Skin of body (tissue), 2 donors: ENCODE measurements at regions not wholly inside any gene's neighbourhood (a gene's known extent, or its start where the extent isn't known, plus 50 kb on each side); places are given as distances from the start of the nearest gene placed in this dataset. TPM values are rescaled to one million over a fixed set of nuclear protein-coding genes. Genes with fewer than 3 reads are reported as not detected.

Experiments
- DNase-seq: peaks from one replicate; lab custom pipeline; 2025; lab: John Stamatoyannopoulos, UW
- small RNA-seq: library from RNA; depleted of rRNA; stranded (forward); fragments of <200 nt; gene quantifications from one replicate; pipeline ENCODE3, GENCODE V24; 2014; ENCODE audit warnings: low replicate concordance

- DNase-seq, result no peak
Measured at GRCh38 chr2:64937687-64938491, 51.3 kb upstream of the SLC1A4 start.

- no peak for DNase-seq
Measured at GRCh38 chr2:64938607-64939285, 50.5 kb upstream of the SLC1A4 start.

- no peak for DNase-seq
Measured at GRCh38 chr2:64939332-64939917, 49.8 kb upstream of the SLC1A4 start.

Small RNA genes lying in the stretch of these regions (small RNA-seq; reads per million reads assigned to genes)
- gene RF00019 (not detected), gene RN7SL211P (not detected), gene RN7SL341P (not detected)
